SK-N-SH (cell line): ENCODE measurements at regions not wholly inside any gene's neighbourhood (a gene's known extent, or its start where the extent isn't known, plus 50 kb on each side); places are given as distances from the start of the nearest gene placed in this dataset.

Experiments used
- CTCF ChIA-PET: fragments of 300-600, 350-600 bp; formaldehyde crosslinking; extraction: SDS; loops from one replicate; lab custom pipeline; 2021; lab: Yijun Ruan, JAX
- POLR2A ChIA-PET: fragments of 350-600 bp; sonication (Branson Sonifier 250); formaldehyde crosslinking; extraction: SDS; loops from one replicate; lab custom pipeline; 2020; ENCODE audit warnings: antibody characterized with exemption, inconsistent platforms; lab: Yijun Ruan, JAX
- DNase-seq: peaks from one replicate; pipeline ENCODE4 v3.0.0; 2012
- H2AFZ ChIP-seq: fragments of 200-600 bp; sonication (generic); 2 replicates; pipeline ENCODE4 v1.8.1; 2016; ENCODE audit warnings: antibody characterized with exemption, mild to moderate bottlenecking, low read depth
- H3F3A ChIP-seq: fragments of 200-600 bp; sonication (generic); replicated peaks from 2 replicates; pipeline ENCODE3; 2016; ENCODE audit warnings: antibody characterized with exemption, mild to moderate bottlenecking; ENCODE audit not compliant: insufficient read depth
- H3K27ac ChIP-seq, 2 experiments: fragments of 200-500 bp in 1 of 2; fragments of 200-600 bp in 1 of 2; sonication (Bioruptor generic) in 1 of 2; sonication (generic), shearing (Covaris generic) in 1 of 2; 2 replicates each; pipeline versions ENCODE4 v1.5.1 to v1.6.1; 2014 to 2016; ENCODE audit warnings: low read depth in 2 of 2, inconsistent platforms in 1 of 2, low read length in 1 of 2, mild to moderate bottlenecking in 1 of 2, mixed read lengths in 1 of 2
- H3K27me3 ChIP-seq: fragments of 200-600 bp; sonication (generic), shearing (Covaris generic); 2 replicates; pipeline ENCODE4 v1.6.1; 2016; ENCODE audit warnings: mixed run types; ENCODE audit not compliant: insufficient read depth
- H3K36me3 ChIP-seq, 2 experiments: fragments of 200-500 bp in 1 of 2; fragments of 200-600 bp in 1 of 2; sonication (Bioruptor generic) in 1 of 2; sonication (generic) in 1 of 2; replicated peaks in 1 of 2; 2 replicates each; pipeline versions ENCODE3 to v1.5.1; 2014 to 2016; ENCODE audit warnings: low read length in 1 of 2, mild to moderate bottlenecking in 1 of 2; ENCODE audit not compliant: insufficient read depth in 2 of 2, control insufficient read depth in 1 of 2
- H3K4me1 ChIP-seq, 2 experiments: fragments of 200-500 bp in 1 of 2; fragments of 200-600 bp in 1 of 2; sonication (Bioruptor generic) in 1 of 2; sonication (generic), shearing (Covaris generic) in 1 of 2; 2 replicates each; pipeline versions ENCODE4 v1.5.1 to v1.6.1; 2014 to 2016; ENCODE audit warnings: low read depth in 1 of 2, low read length in 1 of 2, mixed run types in 1 of 2; ENCODE audit not compliant: insufficient read depth in 2 of 2, control insufficient read depth in 1 of 2
- H3K4me2 ChIP-seq: fragments of 200-600 bp; sonication (generic), shearing (Covaris generic); 2 replicates; pipeline ENCODE4 v1.6.1; 2017; ENCODE audit warnings: mixed run types
- H3K4me3 ChIP-seq, 2 experiments: fragments of 200-500 bp in 1 of 2; fragments of 200-600 bp in 1 of 2; sonication (Bioruptor generic) in 1 of 2; sonication (generic), shearing (Covaris generic) in 1 of 2; 2 replicates each; pipeline versions ENCODE4 v1.5.1 to v1.8.1; 2014 to 2016; ENCODE audit warnings: low read depth in 2 of 2, inconsistent platforms in 1 of 2, low read length in 1 of 2, mild to moderate bottlenecking in 1 of 2, mixed read lengths in 1 of 2, moderate library complexity in 1 of 2
- H3K79me2 ChIP-seq: fragments of 200-600 bp; sonication (generic); 2 replicates; pipeline ENCODE4 v1.8.1; 2017; ENCODE audit warnings: mild to moderate bottlenecking; ENCODE audit not compliant: insufficient read depth
- H3K9ac ChIP-seq: fragments of 200-600 bp; sonication (generic); 2 replicates; pipeline ENCODE4 v1.6.1; 2017; ENCODE audit warnings: mixed run types
- H3K9me2 ChIP-seq: fragments of 200-600 bp; sonication (generic); 2 replicates; pipeline ENCODE4 v1.6.1; 2017; ENCODE audit warnings: mixed run types
- H3K9me3 ChIP-seq: fragments of 200-600 bp; sonication (generic); 2 replicates; pipeline ENCODE4 v1.6.1; 2017; ENCODE audit warnings: mixed run types, mild to moderate bottlenecking, moderate library complexity
- H4K20me1 ChIP-seq: fragments of 200-600 bp; sonication (generic); 2 replicates; pipeline ENCODE4 v1.6.1; 2017; ENCODE audit warnings: mild to moderate bottlenecking, mixed run types; ENCODE audit not compliant: insufficient read depth
- CHD2 ChIP-seq: fragments of 150-350 bp; IDR thresholded peaks from 2 replicates; pipeline ENCODE4 v1.6.1; 2018; ENCODE audit warnings: low read length; ENCODE audit not compliant: partially characterized antibody
- FOSL2 ChIP-seq: IDR thresholded peaks from 2 replicates; pipeline ENCODE4 v1.4.0; 2012; ENCODE audit warnings: low read depth, mild to moderate bottlenecking, moderate library complexity, borderline replicate concordance
- FOXM1 ChIP-seq: IDR thresholded peaks from 2 replicates; pipeline ENCODE4 v1.4.0; 2012; ENCODE audit warnings: low read depth, mild to moderate bottlenecking
- PBX3 ChIP-seq: IDR thresholded peaks from 2 replicates; pipeline ENCODE4; 2012
- POLR2AphosphoS5 ChIP-seq: IDR thresholded peaks from 2 replicates; pipeline ENCODE4 v1.6.1; 2012; ENCODE audit warnings: low read depth, low read length
- RAD21 ChIP-seq: IDR thresholded peaks from 2 replicates; pipeline ENCODE4 v1.6.1; 2012; ENCODE audit warnings: mild to moderate bottlenecking, low read length
- RFX5 ChIP-seq: IDR thresholded peaks from 2 replicates; pipeline ENCODE4 v1.6.1; 2012; ENCODE audit warnings: mild to moderate bottlenecking, improper control_type of control experiment, low read length
- USF1 ChIP-seq: IDR thresholded peaks from 2 replicates; pipeline ENCODE4 v1.4.0; 2012; ENCODE audit warnings: low read depth, borderline replicate concordance
- WGBS: methylation state at CpG from one replicate; pipeline ENCODE4 v1.1.6; 2017; ENCODE audit warnings: low lambda C conversion rate; 5-methylcytosine and 5-hydroxymethylcytosine counted together

GRCh38 chr2:100655936-100656534 lies 93.2 kb downstream of the PDCL3 start:
- Histone ChIP-seq H3K79me2 (no peaks in the 10 kb centered on the region), H3K36me3 (no peaks in the 10 kb centered on the region), H3K27ac (no peak overlapping the region), H2AFZ (no peak overlapping the region), H4K20me1 (no peaks in the 10 kb centered on the region), H3K4me1 (no peaks in the 10 kb centered on the region), H3K27me3 (no peaks in the 10 kb centered on the region), H3K9me2 (no peaks in the 10 kb centered on the region), H3K9me3 (no peaks in the 10 kb centered on the region), H3K4me2 (no peak overlapping the region), H3F3A (no peaks in the 10 kb centered on the region), H3K9ac (no peak overlapping the region), H3K4me3 (no peak overlapping the region)
- CTCF ChIA-PET: interaction anchor here (1.1 kb wide), 1 partner anchor 18 kb away, joined by 3 read pairs; no protein-coding TSS in a partner anchor
- POLR2A ChIA-PET: no interaction called here
- TF ChIP-seq PBX3 (peak; percentile 21; the same call in 1 of the 2 replicates), FOSL2 (no peak), USF1 (peak; percentile 65; the same call in 1 of the 2 replicates)
- WGBS: 67% methylated on average over 3 of the region's 5 CpGs
- DNase-seq: no peak

GRCh38 chr2:100658017-100658416 lies 95.2 kb downstream of the PDCL3 start:
- Histone ChIP-seq H3F3A (no peaks in the 10 kb centered on the region), H3K27me3 (no peaks in the 10 kb centered on the region), H3K4me3 (no peak overlapping the region), H3K36me3 (no peaks in the 10 kb centered on the region), H3K9me2 (no peaks in the 10 kb centered on the region), H3K79me2 (no peaks in the 10 kb centered on the region), H3K9me3 (no peaks in the 10 kb centered on the region), H3K4me1 (no peaks in the 10 kb centered on the region), H4K20me1 (no peaks in the 10 kb centered on the region), H3K9ac (no peak overlapping the region), H2AFZ (no peak overlapping the region), H3K27ac (no peak overlapping the region), H3K4me2 (no peak overlapping the region)
- no peak for DNase-seq
- ChIA-PET CTCF (interaction anchor here (0.6 to 1.1 kb wide), 2 partner anchors 25 to 162 kb away, joined by 3 read pairs; partner anchors contain the start of gene NPAS2), POLR2A (no interaction called here)
- TF ChIP-seq FOXM1 (no peak), PBX3 (no peak), RAD21 (no peak), RFX5 (no peak), CHD2 (no peak), POLR2AphosphoS5 (no peak)
- WGBS: 34% methylated on average over 4 of the region's 4 CpGs
